ENCODE measurements at regions not wholly inside any gene's neighbourhood (a gene's known extent, or its start where the extent isn't known, plus 50 kb on each side); places are given as distances from the start of the nearest gene placed in this dataset.

DNA sequence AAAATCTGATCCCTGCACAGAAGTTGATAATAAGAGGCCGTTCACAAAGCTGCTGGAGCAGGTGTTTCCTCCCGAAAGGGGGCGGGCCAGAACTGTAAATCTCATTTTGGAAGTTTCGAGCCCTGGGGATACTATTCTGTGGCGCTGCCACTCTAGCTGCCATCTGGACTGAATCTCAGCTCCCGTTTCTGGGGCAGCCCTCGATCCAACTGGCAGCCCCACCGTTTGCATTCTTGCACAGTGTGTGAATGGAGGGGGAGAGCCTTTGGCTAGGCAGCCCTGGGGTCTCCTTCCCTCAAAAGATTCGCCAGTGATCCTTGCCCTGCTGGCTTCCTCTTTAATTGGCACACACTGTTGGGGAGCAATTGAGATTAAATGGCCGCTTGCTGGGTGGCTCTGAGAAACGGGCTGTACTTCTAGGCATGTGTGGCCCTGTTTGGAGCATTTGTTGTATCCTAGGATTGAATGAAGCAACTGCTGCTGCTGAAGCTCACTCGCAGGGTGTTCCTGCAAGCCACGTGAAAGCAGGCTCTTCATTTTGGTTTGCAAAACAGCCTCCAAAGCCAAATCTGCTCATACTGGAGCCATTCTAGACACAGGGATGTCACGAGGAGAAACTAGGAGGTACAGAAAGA, 57.2 kb upstream of the TOPAZ1 start:
- TF ChIP-seq, protein P1, sequence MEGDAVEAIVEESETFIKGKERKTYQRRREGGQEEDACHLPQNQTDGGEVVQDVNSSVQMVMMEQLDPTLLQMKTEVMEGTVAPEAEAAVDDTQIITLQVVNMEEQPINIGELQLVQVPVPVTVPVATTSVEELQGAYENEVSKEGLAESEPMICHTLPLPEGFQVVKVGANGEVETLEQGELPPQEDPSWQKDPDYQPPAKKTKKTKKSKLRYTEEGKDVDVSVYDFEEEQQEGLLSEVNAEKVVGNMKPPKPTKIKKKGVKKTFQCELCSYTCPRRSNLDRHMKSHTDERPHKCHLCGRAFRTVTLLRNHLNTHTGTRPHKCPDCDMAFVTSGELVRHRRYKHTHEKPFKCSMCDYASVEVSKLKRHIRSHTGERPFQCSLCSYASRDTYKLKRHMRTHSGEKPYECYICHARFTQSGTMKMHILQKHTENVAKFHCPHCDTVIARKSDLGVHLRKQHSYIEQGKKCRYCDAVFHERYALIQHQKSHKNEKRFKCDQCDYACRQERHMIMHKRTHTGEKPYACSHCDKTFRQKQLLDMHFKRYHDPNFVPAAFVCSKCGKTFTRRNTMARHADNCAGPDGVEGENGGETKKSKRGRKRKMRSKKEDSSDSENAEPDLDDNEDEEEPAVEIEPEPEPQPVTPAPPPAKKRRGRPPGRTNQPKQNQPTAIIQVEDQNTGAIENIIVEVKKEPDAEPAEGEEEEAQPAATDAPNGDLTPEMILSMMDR (IDR thresholded peaks at IDR 0.05), result no peak
- TF ChIP-seq POLR2A (IDR thresholded peaks at IDR 0.05), result no peak
- no peak for TF ChIP-seq EP300 (IDR thresholded peaks at IDR 0.05)

Data from stomach (tissue), 4 donors.